ENCODE measurements at regions not wholly inside any gene's neighbourhood (a gene's known extent, or its start where the extent isn't known, plus 50 kb on each side); places are given as distances from the start of the nearest gene placed in this dataset.

DNA sequence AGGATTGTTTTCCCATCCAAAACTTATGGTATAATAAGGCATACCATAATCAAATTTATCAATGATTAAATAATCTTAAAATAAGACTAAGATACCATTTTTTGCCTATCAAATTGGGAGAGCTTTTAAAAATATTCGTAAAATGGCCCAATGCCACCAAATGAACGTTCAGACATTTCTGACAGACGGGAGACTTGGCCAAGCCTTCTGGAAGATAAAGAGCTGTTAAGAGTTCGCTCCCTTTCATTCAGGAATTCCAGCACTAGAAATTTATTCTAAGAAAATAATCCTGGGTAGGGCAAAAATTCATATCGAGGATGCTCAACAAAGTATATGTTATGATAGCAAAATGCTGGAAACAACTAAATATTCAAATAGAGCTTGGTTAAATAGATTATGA, 85.6 kb upstream of the NEO1 start:
- DNase-seq (ENCODE audit: low read depth in 2 of 2), result no peak

DNA sequence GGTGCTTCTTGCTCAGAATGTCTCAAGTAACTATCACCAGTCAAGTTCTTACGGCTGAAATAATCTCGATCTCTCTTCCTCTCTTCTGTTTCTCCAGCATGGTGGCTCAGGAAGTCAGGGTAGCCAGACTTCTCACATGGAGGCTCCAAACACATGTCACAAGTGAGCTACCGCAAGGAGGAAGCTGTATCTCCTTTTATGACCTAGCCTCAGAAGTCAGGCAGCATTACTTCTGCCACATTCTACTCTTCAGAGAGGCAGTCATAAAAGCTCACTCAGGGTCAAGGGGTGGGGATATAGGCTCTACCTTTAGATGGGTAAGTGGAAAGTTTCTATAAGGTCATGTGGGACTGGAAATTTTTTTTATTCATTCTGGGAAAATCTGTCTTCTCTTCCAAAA, 86.6 kb upstream of the NEO1 start:
- no peak for DNase-seq (ENCODE audit: low read depth in 2 of 2)

DNA sequence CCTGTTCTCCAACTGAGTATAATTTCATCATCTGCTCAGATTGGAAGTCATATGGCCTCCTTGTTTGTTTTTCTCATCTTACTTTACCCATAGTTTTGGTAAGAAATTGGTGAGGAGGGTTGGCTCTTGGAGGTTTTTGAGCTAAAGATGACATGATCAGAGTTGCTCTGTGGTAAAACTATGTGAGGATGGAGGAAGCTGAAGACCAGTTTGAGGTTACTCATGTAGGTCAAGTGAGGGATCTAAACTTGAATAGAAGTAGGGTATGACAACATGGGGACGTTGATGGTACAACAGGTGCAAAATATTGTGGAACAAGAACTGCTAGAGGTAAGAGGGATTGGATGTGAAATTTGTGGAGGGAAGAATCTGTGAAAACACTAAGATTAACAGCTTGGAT, 87.7 kb upstream of the NEO1 start:
- no peak for DNase-seq (ENCODE audit: low read depth in 2 of 2)

DNA sequence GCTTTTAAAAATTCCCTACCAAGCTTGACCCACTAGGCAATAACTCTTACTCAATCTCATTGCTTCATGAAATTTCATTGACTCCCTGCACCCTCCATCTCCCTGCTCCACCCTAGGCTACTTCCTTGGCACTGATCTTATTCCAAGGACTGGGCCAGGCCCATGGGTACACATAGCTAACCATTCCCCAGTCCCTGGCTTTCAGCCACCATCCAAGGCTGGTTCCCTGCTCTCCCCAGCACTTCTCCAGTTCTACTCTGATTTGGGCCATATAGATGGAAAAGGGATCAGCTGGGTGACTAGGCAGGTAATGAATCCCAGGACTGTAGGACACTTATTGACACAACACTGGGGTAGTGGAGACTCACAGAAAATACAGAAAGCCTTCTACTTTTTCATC, 88.1 kb upstream of the NEO1 start:
- no peak for DNase-seq (ENCODE audit: low read depth in 2 of 2)

DNA sequence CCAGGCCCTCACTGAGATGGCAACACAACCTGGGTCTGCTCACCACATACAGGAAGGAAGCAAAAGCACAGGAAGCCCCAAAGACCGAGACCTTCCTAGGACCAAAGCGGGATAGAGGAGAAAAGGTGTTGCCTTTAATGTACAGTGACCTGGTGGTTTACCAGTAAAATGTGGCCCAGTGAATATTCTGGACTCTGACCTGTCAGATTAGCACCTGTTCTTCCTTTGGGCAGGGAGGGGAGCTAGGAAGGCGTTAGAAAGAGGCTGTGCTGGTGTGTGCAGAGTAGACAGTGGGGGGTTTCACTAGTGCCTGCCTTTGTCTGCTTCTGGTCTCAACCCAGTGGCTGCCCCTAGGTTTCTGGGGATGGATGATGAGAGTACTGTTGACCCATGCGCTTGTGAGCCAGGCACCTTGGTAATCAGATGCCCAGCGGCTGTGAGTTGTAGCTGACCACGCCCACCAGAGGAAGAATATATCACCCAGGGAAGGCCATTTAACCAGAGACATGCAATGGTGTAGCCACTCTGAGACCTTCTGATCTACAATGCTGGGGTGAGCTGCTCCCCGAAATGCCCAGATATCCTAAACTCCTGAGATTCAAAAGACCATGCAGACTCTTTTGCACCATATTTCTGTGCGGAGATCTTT, 90.1 kb upstream of the NEO1 start:
- no peak for DNase-seq (ENCODE audit: low read depth in 2 of 2)

DNA sequence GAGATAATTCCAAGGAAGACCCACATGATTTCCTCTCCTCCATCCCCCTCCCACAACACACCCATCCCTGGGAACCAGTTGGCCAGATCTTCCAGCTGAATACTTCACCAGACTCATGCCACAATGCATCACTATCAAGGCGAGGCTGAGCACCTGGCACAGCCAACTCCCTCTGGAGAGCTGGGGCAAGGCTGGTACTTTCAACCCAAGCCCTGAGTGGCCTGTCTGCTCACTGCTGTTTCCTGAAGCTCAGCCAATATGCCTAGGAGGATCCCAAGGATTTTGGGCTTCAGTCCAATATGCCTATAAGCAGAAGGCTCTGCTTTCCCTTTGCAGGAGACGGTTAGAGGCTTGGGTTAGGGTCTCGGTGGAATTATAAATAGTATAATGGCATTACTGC, 90.9 kb upstream of the NEO1 start:
- no peak for DNase-seq (ENCODE audit: low read depth in 2 of 2)

DNA sequence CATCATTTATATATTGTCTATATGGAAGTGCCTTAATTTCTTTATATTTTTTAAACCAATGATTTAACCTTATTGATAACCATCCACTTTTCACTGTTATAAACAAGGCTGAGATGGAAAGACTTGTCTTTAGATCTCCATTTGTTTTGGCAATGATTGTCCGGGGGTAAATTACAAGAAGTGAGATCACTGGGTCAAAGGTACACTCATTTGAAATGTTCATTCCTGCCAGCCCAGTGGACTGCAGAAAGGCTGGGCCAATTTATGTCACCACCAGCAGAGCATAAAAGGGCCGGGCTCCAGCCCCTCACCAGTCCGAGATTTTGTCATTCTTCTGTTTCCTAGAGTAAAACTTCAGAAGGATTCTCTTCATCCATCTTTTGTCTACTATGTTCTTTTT, 93.6 kb upstream of the NEO1 start:
- no peak for DNase-seq (ENCODE audit: low read depth in 2 of 2)

DNA sequence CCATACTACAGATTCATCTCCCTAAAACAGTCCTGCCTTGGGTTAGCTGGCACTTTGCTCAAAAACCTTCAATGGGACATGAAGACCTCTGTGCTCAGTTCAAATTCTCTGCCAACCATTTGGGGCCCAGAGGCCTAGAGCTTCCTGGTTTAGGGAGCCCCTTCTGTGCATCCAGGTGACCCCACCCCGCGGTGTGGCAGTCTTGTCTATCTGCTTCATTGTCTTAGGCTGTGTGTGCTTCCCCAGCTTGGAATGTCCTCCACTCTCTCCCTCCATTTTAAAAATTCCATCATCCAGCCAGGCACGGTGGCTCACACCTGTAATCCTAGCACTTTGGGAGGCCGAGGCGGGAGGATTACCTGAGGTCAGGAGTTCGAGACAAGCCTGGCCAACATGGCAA, 99.0 kb upstream of the NEO1 start:
- no peak for DNase-seq (ENCODE audit: low read depth in 2 of 2)

DNA sequence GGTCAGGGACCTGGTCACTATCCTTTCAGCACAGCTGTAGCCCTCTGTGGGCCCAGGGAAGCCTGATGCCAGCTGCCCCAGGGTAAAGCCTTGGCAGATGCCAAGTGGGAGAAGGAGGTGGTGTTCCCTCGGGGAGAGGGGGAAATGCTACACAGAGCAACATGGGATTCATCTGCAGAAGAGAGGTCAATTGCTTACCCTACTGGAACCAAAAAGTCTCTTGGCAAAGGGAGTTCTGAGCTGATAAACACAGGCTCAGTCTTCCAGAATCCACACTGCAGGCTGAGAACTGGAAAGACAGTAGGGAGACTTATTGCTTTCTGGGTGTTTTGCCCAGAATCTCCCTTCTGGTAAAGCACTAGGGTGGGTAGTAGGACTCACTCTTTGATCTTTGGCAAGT, 100.1 kb upstream of the NEO1 start:
- DNase-seq (ENCODE audit: low read depth in 2 of 2), result no peak

DNA sequence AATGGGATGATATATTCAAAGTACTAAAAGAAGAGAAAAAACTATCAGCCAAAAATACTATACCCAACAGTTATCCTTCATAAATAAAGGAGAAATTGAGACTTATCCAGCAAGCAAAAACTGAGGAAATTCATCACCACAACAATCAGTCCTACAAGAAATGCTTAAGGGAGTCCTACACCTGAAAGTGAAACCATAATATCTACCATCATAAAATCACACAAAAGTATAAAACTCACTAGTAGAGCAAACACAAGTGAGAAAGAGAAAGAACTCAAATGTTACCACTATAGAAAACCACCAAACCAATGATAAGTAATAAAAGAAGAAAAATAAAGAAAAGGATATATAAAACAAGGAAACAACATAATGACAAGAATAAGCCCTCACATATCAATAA, 103.6 kb upstream of the NEO1 start:
- no peak for DNase-seq (ENCODE audit: low read depth in 2 of 2)

DNA sequence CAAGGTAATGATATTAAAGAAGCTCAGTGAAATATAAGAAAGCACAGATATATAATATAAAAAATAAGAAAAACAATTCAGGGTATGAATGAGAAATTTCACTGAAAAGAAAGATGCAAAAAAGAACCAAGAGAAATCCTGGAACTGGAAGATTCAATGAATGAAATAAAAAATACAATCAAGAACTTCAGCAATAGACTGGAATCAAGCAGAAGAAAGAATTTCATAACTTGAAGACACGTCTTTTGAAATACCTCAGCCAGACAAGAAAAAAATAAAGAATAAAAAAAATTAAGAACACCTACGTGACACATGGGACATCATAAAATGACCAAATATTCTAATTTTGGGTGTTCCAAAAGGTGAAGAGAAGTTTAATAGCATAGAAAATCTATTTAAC, 104.6 kb upstream of the NEO1 start:
- DNase-seq (ENCODE audit: low read depth in 2 of 2), result no peak

DNA sequence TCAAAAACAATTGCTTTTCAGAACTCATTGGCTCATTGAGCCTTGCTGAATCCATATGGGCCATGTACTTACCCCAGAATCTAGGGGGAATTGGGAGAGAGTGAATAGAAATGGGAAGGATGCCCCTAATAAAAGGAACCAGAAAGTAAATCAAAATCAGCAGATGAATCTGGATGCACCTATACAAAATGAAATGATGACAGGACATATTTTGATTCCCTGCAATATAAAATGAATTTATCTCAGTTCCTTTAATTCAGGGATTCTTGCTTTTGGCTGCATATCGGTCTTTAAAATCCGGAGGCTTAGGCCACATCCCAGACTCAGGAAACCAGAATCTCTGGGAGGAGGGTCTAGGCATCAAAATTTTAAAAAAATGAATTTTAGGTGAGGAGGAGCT, 107.7 kb upstream of the NEO1 start:
- DNase-seq (ENCODE audit: low read depth in 2 of 2), result no peak

DNA sequence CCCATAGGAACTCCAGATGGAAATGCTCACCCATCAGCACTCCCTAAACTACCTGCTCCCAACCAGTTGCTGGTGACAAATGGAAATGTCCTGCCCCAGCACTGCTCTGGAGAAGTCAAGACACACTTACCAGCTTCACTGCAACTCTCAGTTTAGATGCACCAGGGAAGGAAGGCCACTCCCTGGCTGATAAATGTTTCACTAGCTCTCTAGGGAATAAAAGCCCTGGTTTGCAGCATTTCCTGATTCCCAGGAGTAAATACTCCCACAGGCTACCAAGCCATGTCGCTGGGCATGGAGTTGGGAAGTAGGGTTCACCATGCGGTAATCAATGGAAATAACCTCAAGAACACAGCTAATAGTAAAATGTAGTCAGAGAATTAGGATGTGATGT, 112.0 kb upstream of the NEO1 start:
- no peak for DNase-seq (ENCODE audit: low read depth in 2 of 2)

DNA sequence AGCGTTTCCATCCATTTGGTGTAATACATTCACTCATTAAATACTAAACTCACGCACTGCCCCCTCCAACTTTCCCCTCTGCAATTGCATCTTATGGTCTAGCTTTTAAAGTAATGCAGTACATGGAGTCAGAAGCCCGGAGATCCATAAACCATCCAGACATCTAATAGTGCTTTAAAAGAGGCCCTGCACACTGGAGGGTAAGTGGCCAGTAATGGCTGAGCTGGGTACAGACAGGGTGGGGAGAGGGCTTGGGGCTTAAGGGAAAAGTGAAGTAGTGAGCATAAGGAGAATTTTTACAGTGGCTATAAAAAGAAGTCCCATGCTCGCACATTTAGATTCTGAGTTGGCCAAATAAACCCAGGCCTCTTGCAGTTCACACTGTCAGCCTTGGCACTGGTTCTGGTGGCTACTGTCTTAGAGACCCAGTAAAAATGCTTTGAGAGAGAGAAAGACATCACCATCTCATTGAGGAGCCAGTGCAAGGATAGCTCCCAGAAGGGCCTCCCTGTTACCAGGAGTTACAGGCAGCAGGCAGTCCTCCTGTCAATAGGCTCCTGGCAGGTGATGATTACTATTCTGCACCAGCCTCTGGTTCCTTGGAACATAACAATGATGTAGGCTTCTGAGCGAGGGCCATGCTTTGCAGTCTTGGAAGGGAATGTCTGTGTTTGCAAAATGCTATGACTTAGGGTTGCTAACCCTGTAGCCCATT, 112.6 kb upstream of the NEO1 start:
- no peak for DNase-seq (ENCODE audit: low read depth in 2 of 2)

DNA sequence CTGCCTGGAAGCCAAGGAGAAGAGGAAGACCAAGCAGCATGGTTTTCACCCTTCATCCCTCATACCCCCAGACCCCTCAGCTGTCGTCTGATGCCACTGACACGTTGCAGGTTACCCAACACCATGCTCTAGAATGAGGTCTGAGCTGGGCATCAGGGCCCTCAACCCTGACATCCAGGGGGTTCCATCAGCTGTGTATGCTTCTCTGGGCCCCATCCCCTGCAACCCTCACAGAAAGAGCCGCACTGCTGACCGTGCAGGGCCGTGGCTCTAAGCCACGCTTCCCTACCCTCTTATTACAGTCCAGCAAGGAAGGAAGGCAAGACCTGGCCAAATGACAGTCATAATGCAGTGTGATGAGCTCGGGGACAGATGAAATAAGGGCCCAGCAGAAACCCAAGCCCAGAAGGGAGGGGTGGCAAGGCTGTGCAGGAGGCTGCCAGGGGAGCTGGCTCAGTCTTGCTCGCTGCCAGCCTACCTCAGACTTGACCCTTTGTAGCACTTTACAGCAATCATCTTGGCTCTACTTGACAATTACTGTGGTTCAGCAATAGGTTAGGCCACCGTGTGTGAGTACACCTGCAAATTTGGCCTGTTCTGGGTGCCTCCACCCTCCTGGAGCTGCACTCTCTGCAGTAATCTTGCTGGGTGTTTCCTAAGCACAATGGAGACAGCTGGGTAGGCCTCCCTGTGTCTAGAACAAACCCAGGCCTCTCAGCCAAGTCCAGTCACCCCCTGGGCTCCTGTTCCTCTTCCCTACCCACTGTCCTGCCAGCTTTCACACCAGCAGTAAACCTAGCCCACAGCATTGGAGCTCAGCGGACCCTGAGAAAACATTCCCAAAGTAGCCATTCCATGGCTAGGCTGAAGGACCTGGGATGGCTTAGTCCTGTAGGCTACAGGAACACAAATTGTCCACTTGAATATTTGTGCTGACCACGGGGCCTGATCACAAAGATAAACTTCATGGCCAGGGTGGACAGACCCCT, 115.3 kb upstream of the NEO1 start:
- no peak for DNase-seq (ENCODE audit: low read depth in 2 of 2)

DNA sequence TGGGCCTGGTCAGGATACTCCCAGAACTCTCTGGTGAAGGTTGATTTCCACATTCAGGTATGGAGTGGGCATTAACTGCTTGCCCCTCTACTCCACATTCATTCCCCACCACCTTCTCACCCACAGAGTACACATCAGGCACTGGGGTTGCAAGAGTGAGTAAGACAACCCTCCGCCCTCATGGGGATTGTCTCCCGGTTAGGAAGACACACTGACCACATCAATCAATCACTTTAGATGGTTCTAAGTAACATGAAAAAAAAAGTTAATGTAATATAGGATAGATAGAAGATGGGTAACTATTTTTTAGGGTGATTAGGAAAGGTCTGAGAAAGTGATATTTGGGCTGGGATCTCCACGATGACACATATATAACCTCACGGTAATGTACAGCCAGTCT, 116.0 kb upstream of the NEO1 start:
- no peak for DNase-seq (ENCODE audit: low read depth in 2 of 2)

DNA sequence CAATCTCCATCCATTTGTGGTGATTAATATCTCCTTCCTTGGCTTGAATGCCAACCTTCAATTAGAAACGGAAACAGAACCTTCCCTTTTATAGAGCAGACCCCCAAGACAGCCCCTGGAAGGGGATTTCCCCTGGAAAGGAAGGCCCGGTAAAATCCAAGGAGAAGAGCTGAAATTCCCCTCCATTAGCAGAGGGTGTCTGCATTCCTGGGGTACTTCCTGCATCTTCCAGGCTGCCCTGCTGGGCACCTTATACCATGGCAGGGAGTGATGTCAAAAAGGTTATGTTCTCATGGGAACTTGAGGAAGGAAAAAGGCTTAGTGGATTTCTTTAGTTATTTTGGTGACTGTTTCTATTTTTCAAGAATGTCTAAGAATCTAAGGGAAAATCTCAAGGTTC, 116.7 kb upstream of the NEO1 start:
- DNase-seq (ENCODE audit: low read depth in 2 of 2), result no peak

DNA sequence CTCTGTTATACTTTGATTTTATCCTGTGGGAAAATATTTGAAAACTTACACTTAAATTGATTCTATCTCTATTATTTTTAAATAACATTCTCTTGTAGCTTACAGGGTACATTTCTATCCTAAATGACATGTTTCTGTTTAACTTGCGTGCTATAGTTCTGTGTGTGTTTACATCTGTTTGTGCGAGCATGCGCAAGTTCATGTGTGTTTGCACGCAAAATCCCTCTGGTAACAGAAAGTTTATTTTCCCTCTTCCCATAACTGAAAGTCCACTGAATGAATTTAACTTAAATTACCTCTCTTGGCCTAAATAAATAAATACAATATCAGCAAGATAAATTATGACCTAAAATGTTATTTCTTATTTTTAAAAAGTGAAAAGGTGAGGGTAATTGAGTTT, 117.3 kb upstream of the NEO1 start:
- no peak for DNase-seq (ENCODE audit: low read depth in 2 of 2)

DNA sequence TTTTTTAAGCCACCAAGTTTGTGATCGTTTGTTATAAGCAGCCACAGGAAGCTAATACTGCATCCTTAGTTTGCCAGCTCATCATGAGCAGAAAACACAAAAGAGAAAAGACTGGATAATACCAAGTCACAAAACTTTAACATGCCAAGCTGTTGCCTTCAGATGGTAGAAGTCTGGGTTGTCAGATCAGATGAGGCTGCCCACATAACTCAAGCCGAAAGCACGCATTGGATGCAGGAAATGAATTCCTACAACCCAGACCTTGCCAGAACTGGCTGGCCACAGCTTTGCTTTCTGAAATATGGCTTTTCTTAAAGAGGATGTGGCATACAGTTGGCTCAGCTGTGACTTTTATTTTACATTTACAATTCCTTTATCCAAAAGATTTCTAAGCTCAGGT, 118.3 kb upstream of the NEO1 start:
- DNase-seq (ENCODE audit: low read depth in 2 of 2), result no peak

DNA sequence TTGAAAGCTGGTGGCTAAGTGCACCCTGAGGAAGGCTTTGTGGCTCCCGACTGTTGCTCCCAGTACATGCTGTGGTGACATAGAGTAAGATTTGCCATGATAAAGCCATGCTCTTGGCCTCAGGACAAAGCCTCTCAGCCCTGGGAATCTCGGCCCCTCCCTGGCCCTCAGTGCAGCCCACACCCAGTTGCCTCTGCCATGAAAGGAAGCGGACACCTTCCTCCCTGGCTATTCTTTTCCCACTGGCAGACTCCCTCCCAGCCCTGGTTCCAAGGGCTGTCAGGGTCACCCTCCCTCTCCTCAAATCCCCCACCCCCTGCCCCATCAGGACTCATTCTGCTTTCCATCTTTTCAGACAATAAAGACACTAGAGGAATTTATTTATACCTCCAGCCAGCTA, 119.8 kb upstream of the NEO1 start:
- DNase-seq (ENCODE audit: low read depth in 2 of 2), result no peak

DNA sequence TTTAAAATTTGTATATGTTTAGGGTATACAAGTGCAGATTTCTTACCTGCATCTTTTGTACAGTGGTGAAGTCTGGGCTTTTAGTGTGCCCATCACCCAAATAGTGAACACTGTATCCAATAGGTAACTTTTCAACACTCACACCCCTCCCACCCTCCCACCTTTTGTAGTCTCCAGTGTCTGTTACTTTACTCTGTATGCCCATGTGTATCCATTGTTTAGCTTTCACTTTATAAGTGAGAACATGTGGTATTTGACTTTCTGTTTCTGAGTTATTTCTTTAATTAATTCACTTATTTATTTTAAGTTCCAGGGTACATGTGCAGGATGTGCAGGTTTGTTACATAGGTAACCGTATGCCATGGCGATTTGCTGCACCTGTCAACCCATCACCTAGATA, 124.8 kb upstream of the NEO1 start:
- no peak for DNase-seq (ENCODE audit: low read depth in 2 of 2)

DNA sequence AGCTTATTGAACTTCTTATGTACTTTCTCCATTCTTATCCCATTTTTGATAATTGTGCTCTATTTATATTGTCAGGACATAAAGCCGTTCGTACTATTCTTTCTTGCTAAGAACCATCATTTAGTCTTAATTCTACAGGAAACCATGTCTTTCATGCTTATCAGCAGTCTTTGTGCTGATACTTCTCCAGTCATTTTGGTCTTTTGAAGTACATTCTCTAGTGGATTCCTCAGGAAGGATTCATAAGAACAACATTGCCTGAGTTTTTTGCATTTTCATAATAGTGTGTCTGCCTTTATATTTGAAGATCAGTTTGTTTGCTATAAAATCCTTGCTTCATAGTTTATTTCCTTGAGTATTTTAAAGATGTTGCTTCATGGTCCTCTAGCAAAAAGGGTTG, 126.6 kb upstream of the NEO1 start:
- no peak for DNase-seq (ENCODE audit: low read depth in 2 of 2)

DNA sequence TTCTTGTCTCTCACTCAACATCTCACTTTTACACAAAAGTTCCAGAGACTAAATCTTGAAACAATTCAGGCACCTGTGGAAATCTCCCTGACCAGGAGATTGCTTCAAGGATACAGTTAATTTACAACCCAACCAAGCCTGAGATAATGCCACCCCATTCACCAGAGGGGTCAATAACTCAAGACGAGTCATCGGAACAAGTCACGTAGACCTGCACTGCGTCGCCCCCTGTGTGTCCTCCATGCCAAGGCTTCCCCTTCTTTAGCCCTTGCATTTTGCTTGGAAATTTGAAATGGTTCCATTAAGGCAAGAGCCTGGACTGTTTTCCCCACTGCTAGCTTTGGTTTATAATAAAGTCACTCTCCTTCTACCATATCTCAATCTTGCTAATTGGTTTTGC, 129.0 kb upstream of the NEO1 start:
- no peak for DNase-seq (ENCODE audit: low read depth in 2 of 2)

All from lung microvascular endothelial cell (primary cell).